Tongue (tissue), 1 donor: ENCODE measurements at regions not wholly inside any gene's neighbourhood (a gene's known extent, or its start where the extent isn't known, plus 50 kb on each side); places are given as distances from the start of the nearest gene placed in this dataset.
"Not testable (repeated sequence)": the region's sequence is repeated elsewhere in the genome, so short reads cannot be mapped to it uniquely, and the experiment has no call there.

Experiments
- DNase-seq: peaks from one replicate; pipeline ENCODE4 v3.0.0-alpha.2; 2015

DNA sequence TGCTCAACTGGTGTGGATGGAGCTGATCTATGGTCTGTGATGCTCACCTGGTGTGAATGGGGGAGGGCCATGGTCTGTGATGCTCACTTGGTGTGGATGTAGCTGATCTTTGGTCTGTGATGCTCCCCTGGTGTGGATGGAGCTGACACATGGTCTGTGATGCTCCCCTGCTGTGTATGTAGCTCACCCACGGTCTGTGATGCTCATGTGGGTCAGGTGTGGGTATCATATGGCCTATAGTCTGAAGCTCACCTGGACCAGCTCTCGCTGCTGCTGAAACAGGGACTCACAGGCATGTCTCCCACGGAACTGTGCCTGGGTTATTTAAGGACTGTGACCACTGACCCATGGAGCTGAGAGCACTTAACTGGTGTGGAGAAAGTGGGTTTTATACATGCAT is 109.7 kb downstream of the CRLF2 start:
- no peak for DNase-seq

GRCh38 chrX:1102221-1102620 is 110.2 kb downstream of the CRLF2 start:
- DNase-seq, result not testable (repeated sequence)

GRCh38 chrX:1099146-1099770 is 113.2 kb downstream of the CRLF2 start:
- no peak for DNase-seq

DNA sequence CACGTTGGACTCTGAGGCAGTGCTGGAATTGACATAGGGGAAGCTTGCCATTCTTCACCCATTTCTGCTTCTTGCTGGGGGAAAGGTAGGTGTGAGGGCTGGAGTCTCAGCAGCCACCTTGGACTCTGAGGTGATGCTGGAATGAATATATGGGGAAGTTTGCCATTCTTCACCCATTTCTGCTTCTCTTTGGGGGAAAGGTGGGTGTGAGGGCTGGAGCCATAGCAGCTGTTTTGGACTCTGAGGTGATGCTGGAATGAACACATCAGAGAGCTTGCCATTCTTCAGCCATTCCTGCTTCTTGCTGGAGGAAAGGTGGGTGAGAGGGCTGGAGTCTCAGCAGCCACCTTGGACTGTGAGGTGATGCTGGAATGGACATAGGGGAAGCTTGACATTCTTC is 115.1 kb downstream of the CRLF2 start:
- no peak for DNase-seq

- DNase-seq, result no peak
Observed at GRCh38 chrX:1094566-1095333, 117.7 kb downstream of the CRLF2 start.

DNA sequence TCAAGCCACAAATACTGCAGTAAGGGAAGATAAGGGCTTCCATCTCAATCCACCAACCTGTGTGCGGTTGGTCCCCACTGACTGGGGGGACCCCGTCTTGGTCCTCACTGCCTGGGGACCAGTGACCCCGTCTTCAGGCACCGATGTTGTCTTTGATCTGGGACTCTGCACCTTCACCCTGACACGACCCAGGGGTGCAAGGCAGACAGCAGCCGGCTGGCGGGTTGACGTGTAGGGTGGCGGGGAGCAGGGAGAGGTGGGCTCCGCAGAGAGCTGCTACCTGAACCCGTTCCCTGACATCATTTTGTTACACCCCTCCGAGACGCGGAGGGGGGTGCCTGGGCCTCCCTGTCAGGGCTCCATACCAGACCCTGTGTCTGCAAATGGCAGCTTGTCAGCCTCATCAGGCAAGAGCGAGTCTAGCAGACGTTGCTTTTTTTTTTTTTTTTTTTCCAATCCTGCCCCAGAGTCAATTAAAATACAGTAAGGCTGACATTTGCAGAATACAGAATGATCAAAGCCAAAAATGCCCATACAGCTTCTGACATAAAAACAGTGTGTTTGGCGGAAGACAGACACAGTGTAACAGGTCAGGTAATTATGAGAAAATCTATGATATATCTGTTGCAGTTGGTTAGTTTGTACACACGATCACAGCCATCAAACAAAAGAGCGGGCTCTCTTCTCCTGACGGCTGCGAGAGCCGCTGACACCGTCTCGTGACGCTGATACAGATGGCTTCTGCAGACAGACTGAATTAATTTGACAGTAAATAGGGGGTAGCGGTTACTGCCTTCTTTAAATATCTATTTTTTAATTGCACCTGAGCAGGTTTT is 118.6 kb downstream of the CRLF2 start:
- DNase-seq, result no peak

- DNase-seq, result no peak
Observed at GRCh38 chrX:1093121-1093520, 119.3 kb downstream of the CRLF2 start.

DNA sequence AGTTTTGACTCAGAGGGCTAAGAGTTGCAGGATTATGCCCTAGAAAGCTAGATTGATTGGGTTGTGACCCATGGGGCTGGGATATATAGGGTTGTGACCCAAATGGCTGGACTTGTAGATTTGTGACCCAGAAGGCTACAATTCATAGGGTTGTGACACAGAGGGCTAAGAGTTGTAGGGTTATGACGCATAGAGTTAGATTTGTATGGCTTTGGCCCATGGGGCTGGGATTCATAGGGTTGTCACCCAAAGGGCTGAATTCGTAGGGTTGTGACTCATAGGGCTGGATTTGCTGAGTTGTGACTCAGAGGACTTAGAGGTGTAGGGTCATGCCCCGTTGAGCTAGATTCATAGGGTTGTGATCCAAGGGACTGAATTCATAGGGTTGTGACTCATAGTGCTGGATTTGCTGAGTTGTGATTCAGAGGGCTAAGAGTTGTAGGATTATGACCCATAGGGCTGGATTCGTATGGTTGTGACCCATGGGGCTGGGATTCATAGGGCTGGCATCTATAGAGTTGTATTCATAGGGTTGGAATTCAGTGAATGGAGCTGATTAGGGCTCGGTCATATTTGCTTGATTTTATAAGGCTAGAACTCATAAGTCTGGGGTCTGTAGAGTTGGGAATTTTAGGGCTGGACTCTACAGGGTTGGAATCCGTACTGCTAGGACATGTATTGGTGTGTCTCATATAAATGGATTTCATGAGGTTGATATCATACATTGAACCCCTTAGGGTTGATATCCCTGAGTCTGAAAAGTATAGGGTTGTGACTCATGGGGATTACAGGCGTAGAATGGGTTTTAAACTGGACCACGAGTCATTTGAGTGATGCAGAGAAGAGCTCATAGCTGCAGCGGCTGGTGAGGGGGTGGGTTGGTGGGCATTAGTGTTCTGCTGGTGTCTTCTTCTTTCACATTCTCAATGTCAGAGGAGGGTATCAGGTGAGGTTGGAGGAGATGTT is 125.7 kb downstream of the CRLF2 start:
- no peak for DNase-seq

- not testable (repeated sequence) for DNase-seq
Observed at GRCh38 chrX:1085871-1086270, 126.6 kb downstream of the CRLF2 start.

DNA sequence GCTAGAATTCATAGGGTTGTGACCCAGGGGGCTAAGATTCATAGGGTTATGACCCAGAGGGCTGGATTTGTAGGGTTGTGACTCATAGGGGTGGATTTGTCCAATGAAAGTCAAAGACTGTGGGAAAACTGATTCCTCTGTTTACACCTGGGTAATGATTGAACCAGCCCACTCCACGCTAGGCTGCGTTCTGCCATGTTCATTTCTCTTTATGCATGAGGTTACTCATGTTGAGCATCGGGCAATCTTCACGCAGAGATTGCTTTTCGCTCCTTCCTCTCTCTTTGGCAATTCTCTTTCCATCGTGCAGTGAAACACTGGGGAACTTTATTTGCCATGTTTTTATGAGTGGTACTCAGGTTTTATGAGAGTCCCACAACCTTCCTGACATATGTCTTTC is 127.8 kb downstream of the CRLF2 start:
- DNase-seq, result no peak

- DNase-seq, result no peak
Observed at GRCh38 chrX:1076871-1077651, 135.4 kb downstream of the CRLF2 start.

GRCh38 chrX:1075741-1076140 is 136.7 kb downstream of the CRLF2 start:
- DNase-seq, result no peak

GRCh38 chrX:1075156-1075555 is 137.3 kb downstream of the CRLF2 start:
- no peak for DNase-seq

- no peak for DNase-seq
Observed at GRCh38 chrX:1074755-1075154, 137.7 kb downstream of the CRLF2 start.

DNA sequence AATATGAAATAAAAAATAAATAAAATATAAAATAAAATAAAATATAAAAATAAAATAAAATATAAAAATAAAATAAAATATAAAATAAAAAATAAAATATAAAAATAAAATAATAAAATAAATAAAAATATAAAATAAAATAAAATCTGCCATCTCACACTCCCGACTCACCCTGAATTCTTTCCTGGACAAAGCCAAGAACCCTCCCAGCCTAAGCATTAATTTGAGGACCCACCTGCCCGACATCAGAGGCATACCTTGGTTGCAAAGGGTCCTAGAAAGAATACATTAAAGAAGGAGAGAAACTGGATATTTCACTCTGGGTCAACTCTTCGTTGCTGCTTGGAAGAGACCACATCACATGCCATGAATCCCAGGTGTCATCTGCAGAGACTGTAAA is 138.3 kb downstream of the CRLF2 start:
- no peak for DNase-seq

DNA sequence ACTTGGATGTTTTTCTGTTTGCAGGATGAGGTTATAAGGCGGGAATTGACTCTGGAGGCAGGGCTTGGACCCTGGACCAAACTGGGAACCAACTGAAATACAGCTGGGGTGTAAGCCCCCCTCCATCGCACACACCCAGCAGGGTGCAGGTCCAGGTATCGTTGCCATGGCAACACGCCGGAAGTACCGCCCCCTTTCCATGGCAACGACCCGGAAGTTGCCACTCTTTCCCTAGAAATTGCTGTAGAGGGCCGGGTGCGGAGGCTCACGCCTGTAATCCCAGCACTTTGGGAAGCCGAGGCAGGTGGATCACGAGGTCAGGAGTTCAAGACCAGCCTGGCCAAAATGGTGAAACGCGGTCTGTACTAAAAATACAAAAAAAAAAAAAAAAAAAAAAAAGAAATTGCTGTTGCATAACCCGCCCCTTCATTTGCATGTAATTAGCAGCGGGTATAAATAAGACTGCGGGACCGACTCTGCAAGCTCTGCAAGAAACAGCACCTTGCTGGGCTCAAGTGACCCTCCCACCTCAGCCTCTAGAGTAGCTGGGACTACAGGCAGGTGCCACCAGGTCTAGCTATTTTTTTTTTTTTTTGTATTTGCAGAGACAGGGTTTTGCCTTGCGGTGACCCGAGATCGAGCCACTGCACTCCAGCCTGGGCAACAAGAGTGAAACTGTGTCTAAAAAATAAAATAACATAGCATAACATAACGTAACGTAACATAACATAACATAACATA is 139.6 kb downstream of the CRLF2 start:
- DNase-seq, result no peak

- DNase-seq, result no peak
Observed at GRCh38 chrX:1071351-1071750, 141.1 kb downstream of the CRLF2 start.

DNA sequence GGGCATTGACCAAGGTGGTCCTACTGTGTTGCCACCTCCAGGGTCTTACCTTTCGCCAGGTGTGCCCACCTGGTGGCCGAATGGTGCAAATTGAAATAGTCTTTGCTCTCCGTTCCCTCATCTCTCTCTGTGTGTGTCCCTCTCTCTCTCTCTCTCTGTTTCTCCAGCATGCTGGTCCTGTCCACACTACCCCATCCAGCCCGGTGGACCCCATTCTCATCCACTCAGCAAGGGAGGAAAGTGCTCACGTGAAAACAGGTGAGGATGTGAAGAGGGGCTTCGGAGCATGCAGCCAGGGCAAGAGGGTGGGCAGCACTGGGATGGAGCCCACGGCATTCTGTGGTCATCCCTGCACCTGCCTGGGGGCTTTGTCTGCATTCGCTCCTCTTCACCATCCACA is 150.1 kb downstream of the CRLF2 start:
- DNase-seq, result no peak

DNA sequence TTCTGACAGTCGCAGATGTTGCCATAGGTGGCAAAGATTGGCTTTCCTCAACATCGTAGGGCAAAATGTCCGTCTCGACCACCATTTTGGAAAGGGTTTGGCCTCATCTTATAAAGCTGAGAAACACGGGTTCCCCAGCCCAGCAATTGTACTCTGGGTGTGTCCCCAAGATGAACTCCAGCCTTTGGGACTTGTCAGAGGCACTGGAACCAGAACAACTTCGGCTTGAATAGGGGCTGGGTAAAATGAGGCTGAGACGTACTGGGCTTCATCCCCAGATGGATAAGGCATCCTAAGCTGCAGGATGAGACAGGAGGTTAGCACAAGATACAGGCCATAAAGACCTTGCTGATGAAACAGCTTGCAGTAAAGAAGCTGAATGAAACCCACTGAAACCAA is 151.9 kb downstream of the CRLF2 start:
- no peak for DNase-seq
